SK-N-DZ (cell line): ENCODE measurements at regions not wholly inside any gene's neighbourhood (a gene's known extent, or its start where the extent isn't known, plus 50 kb on each side); places are given as distances from the start of the nearest gene placed in this dataset.
"Not testable (repeated sequence)": the region's sequence is repeated elsewhere in the genome, so short reads cannot be mapped to it uniquely, and the experiment has no call there.

ENCODE experiments used
- DNase-seq: peaks from one replicate; pipeline ENCODE4 v3.0.0-alpha.2; 2015; ENCODE audit warnings: low spot score

- DNase-seq = no peak
Observed at GRCh38 chr11:38160433-38160832, 1562.4 kb upstream of the RAG2 start.

- DNase-seq = no peak
Observed at GRCh38 chr11:38159038-38159437, 1561.0 kb upstream of the RAG2 start.

GRCh38 chr11:38156495-38157146, 1558.6 kb upstream of the RAG2 start:
- DNase-seq = no peak

GRCh38 chr11:38155856-38156255, 1557.8 kb upstream of the RAG2 start:
- no peak for DNase-seq

- DNase-seq = no peak
Observed at GRCh38 chr11:38153985-38154384, 1555.9 kb upstream of the RAG2 start.

GRCh38 chr11:38143852-38144251, 1545.8 kb upstream of the RAG2 start:
- no peak for DNase-seq

GRCh38 chr11:38138972-38139371, 1540.9 kb upstream of the RAG2 start:
- no peak for DNase-seq

GRCh38 chr11:38136887-38137286, 1538.9 kb upstream of the RAG2 start:
- no peak for DNase-seq

GRCh38 chr11:38131535-38131934, 1533.5 kb upstream of the RAG2 start:
- no peak for DNase-seq

GRCh38 chr11:38130976-38131375, 1532.9 kb upstream of the RAG2 start:
- DNase-seq = no peak

GRCh38 chr11:38130514-38130913, 1532.5 kb upstream of the RAG2 start:
- no peak for DNase-seq

GRCh38 chr11:38123673-38124072, 1525.6 kb upstream of the RAG2 start:
- DNase-seq = no peak

GRCh38 chr11:38116616-38117015, 1518.6 kb upstream of the RAG2 start:
- not testable (repeated sequence) for DNase-seq

GRCh38 chr11:38115381-38115780, 1517.3 kb upstream of the RAG2 start:
- DNase-seq = not testable (repeated sequence)

GRCh38 chr11:38100836-38101462, 1502.9 kb upstream of the RAG2 start:
- peak; percentile 1 for DNase-seq

- DNase-seq = no peak
Observed at GRCh38 chr11:38095268-38095667, 1497.2 kb upstream of the RAG2 start.

- peak; percentile 51 for DNase-seq
Observed at GRCh38 chr11:38089726-38090125, 1491.7 kb upstream of the RAG2 start.

GRCh38 chr11:38060920-38061319, 1462.9 kb upstream of the RAG2 start:
- no peak for DNase-seq

- no peak for DNase-seq
Observed at GRCh38 chr11:38060136-38060535, 1462.1 kb upstream of the RAG2 start.

GRCh38 chr11:38046571-38047135, 1448.6 kb upstream of the RAG2 start:
- DNase-seq = no peak

GRCh38 chr11:38043060-38043459, 1445.0 kb upstream of the RAG2 start:
- DNase-seq = no peak

GRCh38 chr11:38038777-38039176, 1440.7 kb upstream of the RAG2 start:
- no peak for DNase-seq

GRCh38 chr11:38019072-38019775, 1421.2 kb upstream of the RAG2 start:
- no peak for DNase-seq
